ENCODE measurements at regions not wholly inside any gene's neighbourhood (a gene's known extent, or its start where the extent isn't known, plus 50 kb on each side); places are given as distances from the start of the nearest gene placed in this dataset.

DNA sequence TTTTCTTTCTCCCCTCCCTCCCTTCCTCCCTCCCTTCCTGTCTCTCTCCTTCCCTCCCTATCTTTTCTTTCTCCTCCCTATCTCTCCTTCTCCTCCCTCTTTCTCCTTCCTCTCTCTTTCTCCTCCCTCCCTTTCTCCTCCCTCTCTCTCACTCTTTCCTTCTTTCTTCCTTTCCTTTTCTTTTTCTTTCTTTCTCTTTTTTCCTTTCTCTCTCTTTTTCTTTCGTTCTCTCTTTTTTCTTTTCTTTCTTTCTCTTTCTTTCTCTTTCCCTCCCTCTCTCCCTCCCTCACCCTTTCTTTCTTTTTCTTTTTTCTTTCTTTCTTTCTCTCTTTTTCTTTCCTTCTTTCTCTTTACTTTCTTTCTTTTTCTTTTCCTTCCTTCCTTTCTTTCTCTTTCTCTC, 169.7 kb upstream of the LINC00305 start:
- BruUV-seq (replicated peaks): no TSS peak
- Mint-ChIP-seq H3K4me1 (ENCODE audit: low read depth, unreplicated experiment) (no peaks in the 10 kb centered on the region), H3K36me3 (ENCODE audit: insufficient read depth, unreplicated experiment) (no peaks in the 10 kb centered on the region), H3K9me3 (ENCODE audit: low read depth, unreplicated experiment) (peaks cover 8% of the 10 kb centered on the region), H3K27ac (ENCODE audit: unreplicated experiment) (no peak overlapping the region), H3K27me3 (ENCODE audit: unreplicated experiment) (no peaks in the 10 kb centered on the region), H3K4me3 (ENCODE audit: low read depth, unreplicated experiment) (no peak overlapping the region)
- DNase-seq: no peak
- intact Hi-C loops (cut with micrococcal nuclease; ENCODE audit: unreplicated experiment): no loop called here
- CTCF ChIA-PET: no interaction called here
- TF ChIP-seq, protein P1, sequence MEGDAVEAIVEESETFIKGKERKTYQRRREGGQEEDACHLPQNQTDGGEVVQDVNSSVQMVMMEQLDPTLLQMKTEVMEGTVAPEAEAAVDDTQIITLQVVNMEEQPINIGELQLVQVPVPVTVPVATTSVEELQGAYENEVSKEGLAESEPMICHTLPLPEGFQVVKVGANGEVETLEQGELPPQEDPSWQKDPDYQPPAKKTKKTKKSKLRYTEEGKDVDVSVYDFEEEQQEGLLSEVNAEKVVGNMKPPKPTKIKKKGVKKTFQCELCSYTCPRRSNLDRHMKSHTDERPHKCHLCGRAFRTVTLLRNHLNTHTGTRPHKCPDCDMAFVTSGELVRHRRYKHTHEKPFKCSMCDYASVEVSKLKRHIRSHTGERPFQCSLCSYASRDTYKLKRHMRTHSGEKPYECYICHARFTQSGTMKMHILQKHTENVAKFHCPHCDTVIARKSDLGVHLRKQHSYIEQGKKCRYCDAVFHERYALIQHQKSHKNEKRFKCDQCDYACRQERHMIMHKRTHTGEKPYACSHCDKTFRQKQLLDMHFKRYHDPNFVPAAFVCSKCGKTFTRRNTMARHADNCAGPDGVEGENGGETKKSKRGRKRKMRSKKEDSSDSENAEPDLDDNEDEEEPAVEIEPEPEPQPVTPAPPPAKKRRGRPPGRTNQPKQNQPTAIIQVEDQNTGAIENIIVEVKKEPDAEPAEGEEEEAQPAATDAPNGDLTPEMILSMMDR (IDR thresholded peaks at IDR 0.05; ENCODE audit: unreplicated experiment): no peak

DNA sequence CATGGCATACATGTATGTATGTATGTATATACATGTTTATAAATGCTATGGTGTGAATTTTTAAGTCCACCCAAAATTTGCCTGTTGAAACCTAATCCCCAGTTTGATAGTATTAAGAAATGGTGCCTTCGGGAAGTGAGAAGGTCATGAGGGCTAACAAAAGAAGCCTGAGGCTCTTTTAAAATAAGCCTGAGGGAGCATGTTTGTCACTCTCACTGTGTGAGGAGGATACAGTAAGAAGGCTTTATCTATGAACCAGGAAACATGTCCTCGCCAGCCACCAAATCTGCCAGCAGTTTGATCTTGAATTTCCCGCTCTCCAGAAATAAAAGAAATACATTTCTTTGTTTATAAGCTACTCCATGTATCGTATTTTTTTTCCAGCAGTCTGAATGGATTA, 163.0 kb upstream of the LINC00305 start:
- intact Hi-C loops (cut with micrococcal nuclease; ENCODE audit: unreplicated experiment): no loop called here
- Mint-ChIP-seq H3K36me3 (ENCODE audit: insufficient read depth, unreplicated experiment) (no peaks in the 10 kb centered on the region), H3K27ac (ENCODE audit: unreplicated experiment) (no peak overlapping the region), H3K9me3 (ENCODE audit: low read depth, unreplicated experiment) (no peaks in the 10 kb centered on the region), H3K4me3 (ENCODE audit: low read depth, unreplicated experiment) (no peak overlapping the region), H3K27me3 (ENCODE audit: unreplicated experiment) (no peaks in the 10 kb centered on the region), H3K4me1 (ENCODE audit: low read depth, unreplicated experiment) (no peaks in the 10 kb centered on the region)
- no peak for DNase-seq
- CTCF ChIA-PET: no interaction called here
- no TSS peak for BruUV-seq (replicated peaks)
- TF ChIP-seq, protein P1 (IDR thresholded peaks at IDR 0.05; ENCODE audit: unreplicated experiment): no peak

DNA sequence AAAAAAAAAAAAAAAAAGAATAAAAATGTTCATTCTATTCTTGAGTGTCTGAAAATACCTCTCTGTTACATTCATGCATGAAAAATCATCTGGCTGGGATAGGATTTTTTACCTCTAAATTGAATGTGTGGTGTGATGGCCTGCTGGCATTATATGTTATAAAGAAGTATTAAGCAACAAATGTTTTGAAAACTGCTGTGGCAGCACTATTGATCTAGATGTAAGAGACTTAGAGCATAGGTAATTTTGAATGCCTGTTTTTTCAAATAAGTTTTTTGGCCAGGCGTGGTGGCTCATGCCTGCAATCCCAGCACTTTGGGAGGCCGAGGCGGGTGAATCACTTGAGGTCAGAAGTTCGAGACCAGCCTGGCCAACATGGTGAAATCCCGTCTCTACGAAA, 147.0 kb upstream of the LINC00305 start:
- Mint-ChIP-seq H3K4me1 (ENCODE audit: low read depth, unreplicated experiment) (no peaks in the 10 kb centered on the region), H3K27ac (ENCODE audit: unreplicated experiment) (no peak overlapping the region), H3K9me3 (ENCODE audit: low read depth, unreplicated experiment) (no peaks in the 10 kb centered on the region), H3K4me3 (ENCODE audit: low read depth, unreplicated experiment) (no peak overlapping the region), H3K36me3 (ENCODE audit: insufficient read depth, unreplicated experiment) (no peaks in the 10 kb centered on the region), H3K27me3 (ENCODE audit: unreplicated experiment) (no peaks in the 10 kb centered on the region)
- intact Hi-C loops (cut with micrococcal nuclease; ENCODE audit: unreplicated experiment): no loop called here
- TF ChIP-seq, protein P1 (IDR thresholded peaks at IDR 0.05; ENCODE audit: unreplicated experiment): no peak
- CTCF ChIA-PET: no interaction called here
- no TSS peak for BruUV-seq (replicated peaks)
- DNase-seq: no peak

DNA sequence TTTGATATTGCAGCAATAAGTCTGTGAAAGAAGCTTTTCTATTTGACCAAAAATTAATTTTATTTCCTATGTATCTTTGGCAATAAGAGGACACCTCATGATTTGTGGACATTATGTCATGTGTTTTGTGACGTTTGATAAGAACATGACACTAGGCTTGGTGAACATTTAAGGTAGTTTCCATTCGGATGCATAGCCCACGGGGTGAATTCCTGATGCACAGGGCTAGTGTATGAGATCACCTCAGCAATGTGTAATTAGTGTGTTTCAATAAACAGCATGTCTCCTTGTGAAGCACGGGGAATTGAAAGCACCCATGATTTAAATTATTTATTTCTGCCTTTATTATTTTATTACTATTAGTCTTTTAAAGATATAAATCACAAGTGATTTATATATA, 146.1 kb upstream of the LINC00305 start:
- intact Hi-C loops (cut with micrococcal nuclease; ENCODE audit: unreplicated experiment): no loop called here
- Mint-ChIP-seq H3K27ac (ENCODE audit: unreplicated experiment) (no peak overlapping the region), H3K4me3 (ENCODE audit: low read depth, unreplicated experiment) (no peak overlapping the region), H3K36me3 (ENCODE audit: insufficient read depth, unreplicated experiment) (no peaks in the 10 kb centered on the region), H3K27me3 (ENCODE audit: unreplicated experiment) (no peaks in the 10 kb centered on the region), H3K9me3 (ENCODE audit: low read depth, unreplicated experiment) (no peaks in the 10 kb centered on the region), H3K4me1 (ENCODE audit: low read depth, unreplicated experiment) (no peaks in the 10 kb centered on the region)
- CTCF ChIA-PET: no interaction called here
- TF ChIP-seq, protein P1 (IDR thresholded peaks at IDR 0.05; ENCODE audit: unreplicated experiment): no peak
- no peak for DNase-seq
- no TSS peak for BruUV-seq (replicated peaks)

DNA sequence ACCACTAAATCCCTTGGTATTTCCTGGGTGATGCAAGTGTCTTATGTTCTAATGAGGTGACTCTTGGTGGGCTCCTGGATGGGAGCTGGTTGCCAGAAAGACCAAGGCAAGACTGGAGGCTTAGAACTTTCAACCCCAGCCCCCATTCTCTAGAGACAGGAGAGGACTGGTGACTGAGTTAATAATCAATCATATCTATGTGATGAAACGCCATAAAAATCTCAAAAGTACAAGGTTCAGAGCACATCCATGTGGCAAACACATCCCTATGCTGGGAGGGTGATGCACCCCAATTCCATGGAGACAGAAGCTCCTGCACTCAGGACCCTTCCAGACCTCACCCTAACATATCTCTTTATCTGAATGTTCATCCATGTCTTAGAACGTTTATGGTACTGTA, 139.5 kb upstream of the LINC00305 start:
- Mint-ChIP-seq H3K4me3 (ENCODE audit: low read depth, unreplicated experiment) (no peak overlapping the region), H3K9me3 (ENCODE audit: low read depth, unreplicated experiment) (no peaks in the 10 kb centered on the region), H3K27me3 (ENCODE audit: unreplicated experiment) (no peaks in the 10 kb centered on the region), H3K27ac (ENCODE audit: unreplicated experiment) (no peak overlapping the region), H3K36me3 (ENCODE audit: insufficient read depth, unreplicated experiment) (no peaks in the 10 kb centered on the region), H3K4me1 (ENCODE audit: low read depth, unreplicated experiment) (no peaks in the 10 kb centered on the region)
- intact Hi-C loops (cut with micrococcal nuclease; ENCODE audit: unreplicated experiment): no loop called here
- no TSS peak for BruUV-seq (replicated peaks)
- CTCF ChIA-PET: no interaction called here
- no peak for DNase-seq
- TF ChIP-seq, protein P1 (IDR thresholded peaks at IDR 0.05; ENCODE audit: unreplicated experiment): no peak
